Suppressor macrophage (primary cell): ENCODE measurements at regions not wholly inside any gene's neighbourhood (a gene's known extent, or its start where the extent isn't known, plus 50 kb on each side); places are given as distances from the start of the nearest gene placed in this dataset.

Source experiments
- DNase-seq, 4 experiments: peaks; one replicate each; pipeline ENCODE4 v3.0.0-alpha.2; 2020 to 2022

GRCh38 chr14:40889126-40889525 lies 717.5 kb upstream of the LRFN5 start:
- DNase-seq, result no peak

- no peak for DNase-seq
Measured at GRCh38 chr14:40887912-40888311, 718.8 kb upstream of the LRFN5 start.

GRCh38 chr14:40870252-40870651 lies 736.4 kb upstream of the LRFN5 start:
- DNase-seq, result no peak

GRCh38 chr14:40859055-40859454 lies 747.6 kb upstream of the LRFN5 start:
- DNase-seq, result no peak

GRCh38 chr14:40855343-40855742 lies 751.3 kb upstream of the LRFN5 start:
- DNase-seq, result no peak

- DNase-seq, result no peak
Measured at GRCh38 chr14:40850191-40850590, 756.5 kb upstream of the LRFN5 start.

GRCh38 chr14:40847480-40847879 lies 759.2 kb upstream of the LRFN5 start:
- no peak for DNase-seq

- DNase-seq, result no peak
Measured at GRCh38 chr14:40842816-40843215, 763.9 kb upstream of the LRFN5 start.

- no peak for DNase-seq
Measured at GRCh38 chr14:40841886-40842285, 764.8 kb upstream of the LRFN5 start.

GRCh38 chr14:40838601-40839000 lies 768.1 kb upstream of the LRFN5 start:
- no peak for DNase-seq

GRCh38 chr14:40806471-40806870 lies 800.2 kb upstream of the LRFN5 start:
- no peak for DNase-seq

- no peak for DNase-seq
Measured at GRCh38 chr14:40796168-40796567, 810.5 kb upstream of the LRFN5 start.

- DNase-seq, result no peak
Measured at GRCh38 chr14:40784860-40785259, 821.8 kb upstream of the LRFN5 start.

- DNase-seq, result no peak
Measured at GRCh38 chr14:40762685-40763084, 844.0 kb upstream of the LRFN5 start.

GRCh38 chr14:40762177-40762576 lies 844.5 kb upstream of the LRFN5 start:
- DNase-seq, result no peak

- DNase-seq, result no peak
Measured at GRCh38 chr14:40760704-40761103, 846.0 kb upstream of the LRFN5 start.

GRCh38 chr14:40758076-40758475 lies 848.6 kb upstream of the LRFN5 start:
- no peak for DNase-seq

GRCh38 chr14:40757376-40757950 lies 849.2 kb upstream of the LRFN5 start:
- no peak for DNase-seq

GRCh38 chr14:40733206-40733605 lies 873.5 kb upstream of the LRFN5 start:
- DNase-seq, result no peak

- no peak for DNase-seq
Measured at GRCh38 chr14:40727107-40727506, 879.6 kb upstream of the LRFN5 start.

GRCh38 chr14:40713387-40713786 lies 893.3 kb upstream of the LRFN5 start:
- no peak for DNase-seq

- DNase-seq, result no peak
Measured at GRCh38 chr14:40697231-40697630, 909.4 kb upstream of the LRFN5 start.

- DNase-seq, result no peak
Measured at GRCh38 chr14:40694023-40694422, 912.7 kb upstream of the LRFN5 start.

- no peak for DNase-seq
Measured at GRCh38 chr14:40691066-40691465, 915.6 kb upstream of the LRFN5 start.

- DNase-seq, result no peak
Measured at GRCh38 chr14:40685764-40686163, 920.9 kb upstream of the LRFN5 start.
